SK-N-SH (cell line): ENCODE measurements at regions not wholly inside any gene's neighbourhood (a gene's known extent, or its start where the extent isn't known, plus 50 kb on each side); places are given as distances from the start of the nearest gene placed in this dataset.
"Not testable (repeated sequence)": the region's sequence is repeated elsewhere in the genome, so short reads cannot be mapped to it uniquely, and the experiment has no call there.

ENCODE experiments used
- CTCF ChIA-PET: fragments of 300-600, 350-600 bp; formaldehyde crosslinking; extraction: SDS; loops from one replicate; lab custom pipeline; 2021; lab: Yijun Ruan, JAX
- POLR2A ChIA-PET: fragments of 350-600 bp; sonication (Branson Sonifier 250); formaldehyde crosslinking; extraction: SDS; loops from one replicate; lab custom pipeline; 2020; ENCODE audit warnings: antibody characterized with exemption, inconsistent platforms; lab: Yijun Ruan, JAX
- DNase-seq: peaks from one replicate; pipeline ENCODE4 v3.0.0; 2012
- H2AFZ ChIP-seq: fragments of 200-600 bp; sonication (generic); 2 replicates; pipeline ENCODE4 v1.8.1; 2016; ENCODE audit warnings: antibody characterized with exemption, mild to moderate bottlenecking, low read depth
- H3F3A ChIP-seq: fragments of 200-600 bp; sonication (generic); replicated peaks from 2 replicates; pipeline ENCODE3; 2016; ENCODE audit warnings: antibody characterized with exemption, mild to moderate bottlenecking; ENCODE audit not compliant: insufficient read depth
- H3K27ac ChIP-seq, 2 experiments: fragments of 200-500 bp in 1 of 2; fragments of 200-600 bp in 1 of 2; sonication (Bioruptor generic) in 1 of 2; sonication (generic), shearing (Covaris generic) in 1 of 2; 2 replicates each; pipeline versions ENCODE4 v1.5.1 to v1.6.1; 2014 to 2016; ENCODE audit warnings: low read depth in 2 of 2, inconsistent platforms in 1 of 2, low read length in 1 of 2, mild to moderate bottlenecking in 1 of 2, mixed read lengths in 1 of 2
- H3K27me3 ChIP-seq: fragments of 200-600 bp; sonication (generic), shearing (Covaris generic); 2 replicates; pipeline ENCODE4 v1.6.1; 2016; ENCODE audit warnings: mixed run types; ENCODE audit not compliant: insufficient read depth
- H3K36me3 ChIP-seq, 2 experiments: fragments of 200-500 bp in 1 of 2; fragments of 200-600 bp in 1 of 2; sonication (Bioruptor generic) in 1 of 2; sonication (generic) in 1 of 2; replicated peaks in 1 of 2; 2 replicates each; pipeline versions ENCODE3 to v1.5.1; 2014 to 2016; ENCODE audit warnings: low read length in 1 of 2, mild to moderate bottlenecking in 1 of 2; ENCODE audit not compliant: insufficient read depth in 2 of 2, control insufficient read depth in 1 of 2
- H3K4me1 ChIP-seq, 2 experiments: fragments of 200-500 bp in 1 of 2; fragments of 200-600 bp in 1 of 2; sonication (Bioruptor generic) in 1 of 2; sonication (generic), shearing (Covaris generic) in 1 of 2; 2 replicates each; pipeline versions ENCODE4 v1.5.1 to v1.6.1; 2014 to 2016; ENCODE audit warnings: low read depth in 1 of 2, low read length in 1 of 2, mixed run types in 1 of 2; ENCODE audit not compliant: insufficient read depth in 2 of 2, control insufficient read depth in 1 of 2
- H3K4me2 ChIP-seq: fragments of 200-600 bp; sonication (generic), shearing (Covaris generic); 2 replicates; pipeline ENCODE4 v1.6.1; 2017; ENCODE audit warnings: mixed run types
- H3K4me3 ChIP-seq, 2 experiments: fragments of 200-500 bp in 1 of 2; fragments of 200-600 bp in 1 of 2; sonication (Bioruptor generic) in 1 of 2; sonication (generic), shearing (Covaris generic) in 1 of 2; 2 replicates each; pipeline versions ENCODE4 v1.5.1 to v1.8.1; 2014 to 2016; ENCODE audit warnings: low read depth in 2 of 2, inconsistent platforms in 1 of 2, low read length in 1 of 2, mild to moderate bottlenecking in 1 of 2, mixed read lengths in 1 of 2, moderate library complexity in 1 of 2
- H3K79me2 ChIP-seq: fragments of 200-600 bp; sonication (generic); 2 replicates; pipeline ENCODE4 v1.8.1; 2017; ENCODE audit warnings: mild to moderate bottlenecking; ENCODE audit not compliant: insufficient read depth
- H3K9ac ChIP-seq: fragments of 200-600 bp; sonication (generic); 2 replicates; pipeline ENCODE4 v1.6.1; 2017; ENCODE audit warnings: mixed run types
- H3K9me2 ChIP-seq: fragments of 200-600 bp; sonication (generic); 2 replicates; pipeline ENCODE4 v1.6.1; 2017; ENCODE audit warnings: mixed run types
- H3K9me3 ChIP-seq: fragments of 200-600 bp; sonication (generic); 2 replicates; pipeline ENCODE4 v1.6.1; 2017; ENCODE audit warnings: mixed run types, mild to moderate bottlenecking, moderate library complexity
- H4K20me1 ChIP-seq: fragments of 200-600 bp; sonication (generic); 2 replicates; pipeline ENCODE4 v1.6.1; 2017; ENCODE audit warnings: mild to moderate bottlenecking, mixed run types; ENCODE audit not compliant: insufficient read depth
- EP300 ChIP-seq, 2 experiments: IDR thresholded peaks; 2 replicates each; pipeline versions ENCODE4 v1.4.0 to v1.6.1; 2012; ENCODE audit warnings: borderline replicate concordance in 1 of 2, low read depth in 1 of 2, low read length in 1 of 2
- GATA2 ChIP-seq: sonication (generic); formaldehyde crosslinking; IDR thresholded peaks from 2 replicates; pipeline ENCODE4 v1.5.0; 2020; ENCODE audit warnings: mild to moderate bottlenecking, missing genetic modification reagents
- IRF3 ChIP-seq: fragments of 150-350 bp; IDR thresholded peaks from 2 replicates; pipeline ENCODE4 v1.6.1; 2016; ENCODE audit warnings: mild to moderate bottlenecking, low read depth, low read length
- MAX ChIP-seq: IDR thresholded peaks from 2 replicates; pipeline ENCODE4 v1.4.0; 2012; ENCODE audit warnings: low read depth
- NRF1 ChIP-seq: IDR thresholded peaks from 2 replicates; pipeline ENCODE4 v1.6.1; 2012; ENCODE audit warnings: low read depth, mild to moderate bottlenecking, low read length
- POLR2AphosphoS5 ChIP-seq: IDR thresholded peaks from 2 replicates; pipeline ENCODE4 v1.6.1; 2012; ENCODE audit warnings: low read depth, low read length
- RAD21 ChIP-seq: IDR thresholded peaks from 2 replicates; pipeline ENCODE4 v1.6.1; 2012; ENCODE audit warnings: mild to moderate bottlenecking, low read length
- RCOR1 ChIP-seq: fragments of 150-350 bp; IDR thresholded peaks from 2 replicates; pipeline ENCODE4 v1.6.1; 2017; ENCODE audit warnings: antibody characterized with exemption, low read length
- SIN3A ChIP-seq: IDR thresholded peaks from 2 replicates; pipeline ENCODE4 v1.6.1; 2012; ENCODE audit warnings: low read depth, mild to moderate bottlenecking, low read length, moderate library complexity, borderline replicate concordance
- TAF1 ChIP-seq: IDR thresholded peaks from 2 replicates; pipeline ENCODE4 v1.6.1; 2012; ENCODE audit warnings: low read depth, mild to moderate bottlenecking, low read length, moderate library complexity, borderline replicate concordance
- TEAD4 ChIP-seq: IDR thresholded peaks from 2 replicates; pipeline ENCODE4 v1.4.0; 2012; ENCODE audit warnings: mild to moderate bottlenecking, borderline replicate concordance; ENCODE audit not compliant: insufficient read depth
- USF1 ChIP-seq: IDR thresholded peaks from 2 replicates; pipeline ENCODE4 v1.4.0; 2012; ENCODE audit warnings: low read depth, borderline replicate concordance
- ZBTB33 ChIP-seq: IDR thresholded peaks from 2 replicates; pipeline ENCODE4 v1.4.0; 2012; ENCODE audit warnings: low read depth, borderline replicate concordance
- WGBS: methylation state at CpG from one replicate; pipeline ENCODE4 v1.1.6; 2017; ENCODE audit warnings: low lambda C conversion rate; 5-methylcytosine and 5-hydroxymethylcytosine counted together

- H3K4me3 ChIP-seq, H2AFZ ChIP-seq, H3K4me1 ChIP-seq, H3K9ac ChIP-seq, H3K9me3 ChIP-seq, POLR2A ChIA-PET, H3K27me3 ChIP-seq, H4K20me1 ChIP-seq, DNase-seq, H3F3A ChIP-seq, H3K9me2 ChIP-seq, H3K4me2 ChIP-seq, H3K27ac ChIP-seq, H3K36me3 ChIP-seq, CTCF ChIA-PET, H3K79me2 ChIP-seq: not testable (repeated sequence)
- WGBS: 58% methylated on average over 4 of the region's 4 CpGs
These were observed 560.2 kb downstream of the SOX5 start for GRCh38 chr12:23389315-23389714.

GRCh38 chr12:23399402-23399933 lies 550.0 kb downstream of the SOX5 start:
- Histone ChIP-seq H3K4me3 (no peak overlapping the region), H3K79me2 (no peaks in the 10 kb centered on the region), H3K9me2 (no peaks in the 10 kb centered on the region), H3K9me3 (no peaks in the 10 kb centered on the region), H3K9ac (no peak overlapping the region), H3K4me1 (no peaks in the 10 kb centered on the region; a peak in 1 of 4 replicates), H3F3A (no peaks in the 10 kb centered on the region), H3K36me3 (no peaks in the 10 kb centered on the region), H3K27ac (peak overlapping the region in 1 of 2 experiments; percentile 60; a peak in 2 of 4 replicates), H4K20me1 (no peaks in the 10 kb centered on the region), H3K4me2 (no peak overlapping the region), H3K27me3 (no peaks in the 10 kb centered on the region), H2AFZ (no peak overlapping the region)
- TF ChIP-seq RCOR1: peak; percentile 27; the same call in 1 of the 2 replicates
- no peak for TF ChIP-seq IRF3
- TF ChIP-seq TAF1: no peak
- TF ChIP-seq NRF1: no peak
- TF ChIP-seq GATA2 (CRISPR knock-in tag): peak; percentile 84
- TF ChIP-seq TEAD4: no peak
- peak; percentile 3; the same call in 1 of the 2 replicates for TF ChIP-seq RAD21
- 0 out of 4 replicates have a peak, but pooled peaks of 1 of the 2 experiments have one; percentile 46 for TF ChIP-seq EP300 (IDR thresholded peaks at IDR 0.05; ENCODE audit: borderline replicate concordance in 1 of 2, low read depth in 1 of 2, low read length in 1 of 2)
- CTCF ChIA-PET: no interaction called here
- WGBS: 16% methylated on average over 2 of the region's 2 CpGs
- POLR2A ChIA-PET: no interaction called here
- DNase-seq: peak; percentile 38

- ChIA-PET CTCF (no interaction called here), POLR2A (no interaction called here)
- H3K9ac ChIP-seq: no peak overlapping the region
- no peaks in the 10 kb centered on the region for H3K27me3 ChIP-seq
- H3K4me3 ChIP-seq: no peak overlapping the region
- H3K27ac ChIP-seq: no peak overlapping the region
- H3F3A ChIP-seq: no peaks in the 10 kb centered on the region
- no peaks in the 10 kb centered on the region for H3K9me2 ChIP-seq
- no peaks in the 10 kb centered on the region for H3K9me3 ChIP-seq
- WGBS: 48% methylated on average over 3 of the region's 3 CpGs
- H3K4me1 ChIP-seq: no peaks in the 10 kb centered on the region
- no peak for DNase-seq
- H3K4me2 ChIP-seq: no peak overlapping the region
- no peaks in the 10 kb centered on the region for H4K20me1 ChIP-seq
- H3K79me2 ChIP-seq: no peaks in the 10 kb centered on the region
- no peaks in the 10 kb centered on the region for H3K36me3 ChIP-seq
- H2AFZ ChIP-seq: no peak overlapping the region
- no peak for TF ChIP-seq EP300 (IDR thresholded peaks at IDR 0.05; ENCODE audit: borderline replicate concordance in 1 of 2, low read depth in 1 of 2, low read length in 1 of 2)
- no peak for TF ChIP-seq MAX
- no peak for TF ChIP-seq USF1
- TF ChIP-seq TAF1: no peak
- no peak for TF ChIP-seq POLR2AphosphoS5
- no peak for TF ChIP-seq ZBTB33
- no peak for TF ChIP-seq SIN3A
These were observed 534.3 kb downstream of the SOX5 start for GRCh38 chr12:23415180-23415579.
